Lung (tissue), 11 donors: ENCODE measurements at regions not wholly inside any gene's neighbourhood (a gene's known extent, or its start where the extent isn't known, plus 50 kb on each side); places are given as distances from the start of the nearest gene placed in this dataset.

Experiments
- ATAC-seq: fragments of 200-7000 bp; cut with Tn5 transposase; one replicate; pipeline ENCODE4 v1.9.1; 2020; ENCODE audit warnings: moderate number of reproducible peaks; ENCODE audit not compliant: insufficient read depth, low FRiP score
- DNase-seq, 3 donors: peaks; one replicate each; pipeline ENCODE4 v3.0.0-alpha.2; 2013 to 2017
- H3K27ac ChIP-seq, 2 donors: one replicate each; pipeline ENCODE4 v1.5.1; 2013; ENCODE audit warnings: mild to moderate bottlenecking in 2 of 2, moderate library complexity in 2 of 2, control low read depth in 1 of 2, inconsistent platforms in 1 of 2, low read depth in 1 of 2, low read length in 1 of 2
- H3K27me3 ChIP-seq, 3 donors: one replicate each; pipeline ENCODE4 v1.5.1; 2013; ENCODE audit warnings: low read length in 2 of 3; ENCODE audit not compliant: control insufficient read depth in 3 of 3, insufficient read depth in 3 of 3
- H3K36me3 ChIP-seq, 4 donors: one replicate each; pipeline ENCODE4 v1.5.1; 2013; ENCODE audit warnings: low read length in 4 of 4, mild to moderate bottlenecking in 1 of 4, moderate library complexity in 1 of 4; ENCODE audit not compliant: control insufficient read depth in 4 of 4, insufficient read depth in 4 of 4
- H3K4me1 ChIP-seq, 5 donors: one replicate each; pipeline ENCODE4 v1.5.1; 2013; ENCODE audit warnings: low read length in 5 of 5, mild to moderate bottlenecking in 2 of 5, moderate library complexity in 1 of 5; ENCODE audit not compliant: control insufficient read depth in 5 of 5, insufficient read depth in 5 of 5
- H3K4me3 ChIP-seq: one replicate; pipeline ENCODE4 v1.5.1; 2013; ENCODE audit warnings: mild to moderate bottlenecking, control low read depth, moderate library complexity
- H3K9ac ChIP-seq, 2 donors: one replicate each; pipeline ENCODE4 v1.5.1; 2013; ENCODE audit warnings: low read length in 2 of 2, control low read depth in 1 of 2; ENCODE audit not compliant: insufficient read depth in 1 of 2
- H3K9me3 ChIP-seq, 4 donors: one replicate each; pipeline ENCODE4 v1.5.1; 2013; ENCODE audit warnings: low read length in 3 of 4, mild to moderate bottlenecking in 1 of 4, moderate library complexity in 1 of 4; ENCODE audit not compliant: control insufficient read depth in 4 of 4, insufficient read depth in 3 of 4
- WGBS, 2 donors: extraction: QIAGEN DNeasy Blood & Tissue Kit; methylation state at CpG; one replicate each; pipeline ENCODE4 v1.1.7; 2013; 5-methylcytosine and 5-hydroxymethylcytosine counted together
- TF ChIP-seq, protein P1 (sequence below): IDR thresholded peaks from 2 replicates; pipeline ENCODE4 v1.5.1; 2012; ENCODE audit warnings: mild to moderate bottlenecking; ENCODE audit errors: control extremely low read depth, extremely low read depth
- donor health status: control.
- donor health status: control.
- donor health status: Bipolar disorder and iron deficiency.
- donor health status: healthy.
- donor health status: DM: yes; HTN: yes; CAD: no.

DNA sequence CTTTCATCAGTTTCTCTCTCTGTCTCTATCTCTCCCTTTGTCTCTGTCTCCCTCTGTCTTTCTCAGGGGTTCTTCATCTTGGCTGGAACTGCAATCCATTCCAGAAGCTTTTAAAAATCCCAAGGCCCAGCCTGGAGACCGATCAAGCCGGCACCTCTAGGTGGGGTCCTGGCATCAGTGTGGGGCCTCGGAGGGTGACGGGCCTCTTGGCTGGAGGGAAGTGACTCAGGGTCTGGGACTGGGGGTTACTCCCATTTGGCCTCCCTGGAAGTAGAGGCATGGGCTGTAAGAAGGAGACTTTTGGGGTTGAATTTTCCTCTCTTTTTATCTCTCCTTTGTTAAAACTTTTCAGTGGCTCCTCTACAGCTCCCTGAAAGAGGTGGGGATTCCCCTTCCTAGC lies 52.8 kb upstream of the OTOF start:
- ATAC-seq (no peak), DNase-seq (no peak)
- no peaks in the 10 kb centered on the region for H3K27me3 ChIP-seq
- 70 to 74% methylated on average over 4 of the region's 4 CpGs for WGBS, 2 donors
- peaks cover 0 to 3% (median 0%) of the 10 kb centered on the region in 4 donors for H3K9me3 ChIP-seq
- H3K4me3 ChIP-seq, result no peak overlapping the region
- no peak overlapping the region for H3K27ac ChIP-seq
- no peaks in the 10 kb centered on the region for H3K36me3 ChIP-seq
- no peaks in the 10 kb centered on the region for H3K4me1 ChIP-seq
- TF ChIP-seq, protein P1, sequence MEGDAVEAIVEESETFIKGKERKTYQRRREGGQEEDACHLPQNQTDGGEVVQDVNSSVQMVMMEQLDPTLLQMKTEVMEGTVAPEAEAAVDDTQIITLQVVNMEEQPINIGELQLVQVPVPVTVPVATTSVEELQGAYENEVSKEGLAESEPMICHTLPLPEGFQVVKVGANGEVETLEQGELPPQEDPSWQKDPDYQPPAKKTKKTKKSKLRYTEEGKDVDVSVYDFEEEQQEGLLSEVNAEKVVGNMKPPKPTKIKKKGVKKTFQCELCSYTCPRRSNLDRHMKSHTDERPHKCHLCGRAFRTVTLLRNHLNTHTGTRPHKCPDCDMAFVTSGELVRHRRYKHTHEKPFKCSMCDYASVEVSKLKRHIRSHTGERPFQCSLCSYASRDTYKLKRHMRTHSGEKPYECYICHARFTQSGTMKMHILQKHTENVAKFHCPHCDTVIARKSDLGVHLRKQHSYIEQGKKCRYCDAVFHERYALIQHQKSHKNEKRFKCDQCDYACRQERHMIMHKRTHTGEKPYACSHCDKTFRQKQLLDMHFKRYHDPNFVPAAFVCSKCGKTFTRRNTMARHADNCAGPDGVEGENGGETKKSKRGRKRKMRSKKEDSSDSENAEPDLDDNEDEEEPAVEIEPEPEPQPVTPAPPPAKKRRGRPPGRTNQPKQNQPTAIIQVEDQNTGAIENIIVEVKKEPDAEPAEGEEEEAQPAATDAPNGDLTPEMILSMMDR, result no peak
- peak overlapping the region in 1 of 2 donors; percentile 16 for H3K9ac ChIP-seq

DNA sequence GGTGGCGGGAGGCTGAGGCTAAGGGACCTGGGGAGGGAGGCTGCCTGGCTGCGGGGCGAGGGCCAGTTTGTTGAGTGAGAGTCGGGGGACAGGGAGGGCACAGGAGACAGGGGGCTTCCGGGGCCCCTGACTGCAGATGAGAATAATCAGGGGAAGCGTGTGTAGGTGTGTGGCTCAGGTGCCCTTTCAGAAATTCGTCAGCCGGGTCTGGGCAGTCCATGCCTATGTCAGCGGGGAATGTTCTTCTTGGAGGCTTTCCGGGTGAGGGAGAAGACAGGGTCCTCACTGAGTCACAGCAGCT lies 52.3 kb upstream of the OTOF start:
- no peaks in the 10 kb centered on the region for H3K27me3 ChIP-seq
- H3K9me3 ChIP-seq, result peaks cover 0 to 3% (median 0%) of the 10 kb centered on the region in 4 donors
- H3K36me3 ChIP-seq, result no peaks in the 10 kb centered on the region
- no peak for ATAC-seq
- 88 to 93% methylated on average over 10 of the region's 10 CpGs for WGBS, 2 donors
- H3K4me3 ChIP-seq, result no peak overlapping the region
- DNase-seq, result no peak
- H3K9ac ChIP-seq, result no peak overlapping the region
- TF ChIP-seq, protein P1, result no peak
- no peaks in the 10 kb centered on the region for H3K4me1 ChIP-seq
- H3K27ac ChIP-seq, result no peak overlapping the region

DNA sequence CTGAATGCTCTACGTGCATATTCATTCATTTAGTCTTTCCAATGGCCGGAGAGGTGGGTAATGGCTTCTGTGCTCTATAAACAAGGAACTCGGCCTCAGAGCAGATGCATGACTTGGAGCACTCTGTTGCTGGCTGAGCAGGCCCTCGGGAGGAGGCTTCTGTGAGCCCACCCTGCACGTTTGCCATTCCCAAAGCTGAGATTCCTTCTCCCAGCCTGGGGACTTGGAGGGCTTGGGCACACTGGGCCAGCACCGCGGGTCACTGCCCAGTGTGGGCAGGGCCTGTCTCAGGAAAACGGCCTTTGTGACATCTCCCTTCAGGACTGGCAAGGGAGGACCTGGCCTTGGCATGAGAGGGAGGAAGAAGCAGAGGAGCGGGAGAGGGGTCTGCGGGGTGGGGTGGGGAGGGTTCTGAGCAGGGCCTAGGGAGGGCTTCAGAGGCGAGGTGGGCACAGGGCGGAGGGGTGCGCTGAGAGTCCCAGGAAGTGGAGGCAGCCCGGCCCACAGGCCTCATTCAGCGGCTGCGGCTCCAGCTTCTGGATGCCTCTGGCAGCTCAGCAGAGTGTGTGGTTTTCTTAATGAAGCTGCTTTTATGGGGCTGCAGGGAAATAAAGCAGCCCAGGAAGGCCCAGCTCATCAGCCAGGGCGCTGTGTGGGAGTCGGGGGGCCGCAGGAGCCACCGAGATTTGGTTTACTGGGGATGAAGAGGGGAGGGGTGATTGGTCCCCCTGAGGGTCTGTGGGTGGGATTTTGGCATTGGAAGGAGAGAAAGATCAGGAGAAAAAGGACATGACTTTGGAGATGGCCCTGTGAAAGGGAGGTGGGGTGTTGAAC lies 51.7 kb upstream of the OTOF start:
- Histone ChIP-seq H3K9ac (no peak overlapping the region), H3K27me3 (no peaks in the 10 kb centered on the region), H3K4me3 (no peak overlapping the region), H3K9me3 (peaks cover 0 to 3% (median 0%) of the 10 kb centered on the region in 4 donors), H3K4me1 (no peaks in the 10 kb centered on the region), H3K36me3 (no peaks in the 10 kb centered on the region), H3K27ac (no peak overlapping the region)
- TF ChIP-seq, protein P1, result no peak
- 83% methylated on average over 20 of the region's 20 CpGs for WGBS, 2 donors
- no peak for DNase-seq
- ATAC-seq, result no peak

DNA sequence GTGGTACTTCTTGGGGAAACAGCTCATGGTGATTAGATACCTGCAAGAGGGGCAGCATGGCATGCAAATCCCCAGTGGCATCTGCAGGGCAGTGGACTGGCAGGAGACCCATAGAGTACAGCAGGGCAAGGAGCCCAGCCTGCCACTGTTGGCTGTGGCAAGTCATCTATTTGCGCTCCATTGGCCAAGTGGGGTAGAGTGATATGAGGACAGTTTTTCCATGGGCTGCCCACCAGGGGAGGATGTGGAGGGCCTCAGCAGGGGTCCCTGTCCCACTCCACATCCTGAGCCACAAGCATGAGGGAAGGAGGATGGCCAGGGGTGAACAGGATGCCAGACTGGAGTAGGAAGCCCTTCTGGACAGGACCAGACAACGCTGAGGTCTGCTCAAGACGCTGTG lies 50.9 kb upstream of the OTOF start:
- Histone ChIP-seq H3K4me3 (no peak overlapping the region), H3K27me3 (no peaks in the 10 kb centered on the region), H3K27ac (no peak overlapping the region), H3K36me3 (no peaks in the 10 kb centered on the region), H3K9me3 (peaks cover 0 to 3% (median 0%) of the 10 kb centered on the region in 4 donors), H3K4me1 (no peaks in the 10 kb centered on the region), H3K9ac (no peak overlapping the region)
- WGBS, 2 donors, result 94 to 96% methylated on average over 3 of the region's 3 CpGs
- TF ChIP-seq, protein P1, result no peak
- ATAC-seq, result no peak
- DNase-seq, result no peak
